DMS53 treated with DMSO at 0.1 percent for 48 hours (cell line): ENCODE measurements at regions not wholly inside any gene's neighbourhood (a gene's known extent, or its start where the extent isn't known, plus 50 kb on each side); places are given as distances from the start of the nearest gene placed in this dataset.

Experiments used
- DNase-seq: peaks from one replicate; lab custom pipeline; 2025; ENCODE audit not compliant: unreplicated experiment; lab: John Stamatoyannopoulos, UW

- no peak for DNase-seq
Observed at GRCh38 chr11:15579287-15580001, 464.7 kb downstream of the INSC start.

GRCh38 chr11:15580056-15580774 is 465.5 kb downstream of the INSC start:
- DNase-seq: no peak

GRCh38 chr11:15580775-15581095 is 466.0 kb downstream of the INSC start:
- DNase-seq: no peak

GRCh38 chr11:15584158-15584557 is 469.4 kb downstream of the INSC start:
- no peak for DNase-seq

GRCh38 chr11:15585602-15586331 is 471.0 kb downstream of the INSC start:
- no peak for DNase-seq

- DNase-seq: no peak
Observed at GRCh38 chr11:15586741-15587473, 472.2 kb downstream of the INSC start.

- DNase-seq: no peak
Observed at GRCh38 chr11:15589070-15589626, 474.4 kb downstream of the INSC start.

GRCh38 chr11:15590132-15590531 is 475.4 kb downstream of the INSC start:
- no peak for DNase-seq

- no peak for DNase-seq
Observed at GRCh38 chr11:15591112-15591537, 476.4 kb downstream of the INSC start.

- no peak for DNase-seq
Observed at GRCh38 chr11:15594607-15595006, 479.9 kb downstream of the INSC start.

- no peak for DNase-seq
Observed at GRCh38 chr11:15599376-15599775, 484.7 kb downstream of the INSC start.

GRCh38 chr11:15602047-15602446 is 487.3 kb downstream of the INSC start:
- no peak for DNase-seq

- no peak for DNase-seq
Observed at GRCh38 chr11:15602785-15603567, 488.3 kb downstream of the INSC start.

- no peak for DNase-seq
Observed at GRCh38 chr11:15605094-15605493, 490.4 kb downstream of the INSC start.

- no peak for DNase-seq
Observed at GRCh38 chr11:15607361-15608036, 492.8 kb downstream of the INSC start.

GRCh38 chr11:15609445-15609844 is 494.7 kb downstream of the INSC start:
- no peak for DNase-seq

GRCh38 chr11:15610881-15611280 is 496.2 kb downstream of the INSC start:
- no peak for DNase-seq

GRCh38 chr11:15613251-15613650 is 498.5 kb downstream of the INSC start:
- DNase-seq: no peak

- no peak for DNase-seq
Observed at GRCh38 chr11:15613789-15614188, 499.1 kb downstream of the INSC start.
